Naive thymus-derived CD4-positive, alpha-beta T cell (primary cell): ENCODE measurements at regions not wholly inside any gene's neighbourhood (a gene's known extent, or its start where the extent isn't known, plus 50 kb on each side); places are given as distances from the start of the nearest gene placed in this dataset.

ENCODE experiments used
- ATAC-seq: fragments of 150-1000 bp; cut with Tn5 transposase; 2 replicates; pipeline ENCODE4 v1.10.0; 2021; ENCODE audit warnings: mild to moderate bottlenecking, moderate library complexity
- CTCF ChIA-PET: fragments of 350-600 bp; sonication (Branson Sonifier 250); formaldehyde crosslinking; loops from one replicate; lab custom pipeline; 2021; ENCODE audit warnings: antibody characterized with exemption; lab: Charles Lee
- POLR2A ChIA-PET: fragments of 350-600 bp; sonication (Branson Sonifier 250); formaldehyde crosslinking; loops from one replicate; lab custom pipeline; 2021; ENCODE audit warnings: antibody characterized with exemption, inconsistent platforms; lab: Charles Lee
- DNase-seq, 9 donors: peaks; one replicate each; pipeline versions ENCODE4 v3.0.0 to v3.0.0-alpha.2; 2020 to 2022; ENCODE audit warnings: mixed read lengths in 1 of 9
- H3K27ac ChIP-seq: one replicate; pipeline ENCODE4 v1.7.0; 2013; ENCODE audit warnings: mild to moderate bottlenecking, low read depth, low read length, moderate library complexity
- H3K27me3 ChIP-seq, 2 donors: one replicate each; pipeline ENCODE4 v1.7.0; 2013; ENCODE audit warnings: low read length in 2 of 2, mild to moderate bottlenecking in 2 of 2, moderate library complexity in 2 of 2; ENCODE audit not compliant: control insufficient read depth in 2 of 2, insufficient read depth in 2 of 2
- H3K36me3 ChIP-seq, 3 experiments: 1 replicate in 2 of 3; 2 replicates in 1 of 3; pipeline ENCODE4 v1.7.0; 2013; ENCODE audit warnings: low read length in 3 of 3, mild to moderate bottlenecking in 3 of 3, moderate library complexity in 1 of 3; ENCODE audit not compliant: insufficient read depth in 3 of 3, control insufficient read depth in 2 of 3
- H3K4me1 ChIP-seq, 2 donors: one replicate each; pipeline ENCODE4 v1.7.0; 2013; ENCODE audit warnings: low read length in 2 of 2, mild to moderate bottlenecking in 2 of 2, moderate library complexity in 1 of 2; ENCODE audit not compliant: control insufficient read depth in 2 of 2, insufficient read depth in 2 of 2
- H3K4me3 ChIP-seq: 2 replicates; pipeline ENCODE4 v1.7.0; 2013; ENCODE audit warnings: mild to moderate bottlenecking, low read length
- H3K9me3 ChIP-seq, 3 experiments: 1 replicate in 2 of 3; 2 replicates in 1 of 3; pipeline ENCODE4 v1.7.0; 2013; ENCODE audit warnings: low read length in 3 of 3; ENCODE audit not compliant: control insufficient read depth in 2 of 3
- H3K27ac Mint-ChIP-seq, 9 donors: one replicate each; pipeline ENCODE4 v1.8.0; 2020 to 2022; ENCODE audit warnings: mixed read lengths in 9 of 9, mild to moderate bottlenecking in 8 of 9, moderate library complexity in 5 of 9, inconsistent platforms in 2 of 9
- H3K27me3 Mint-ChIP-seq, 5 donors: one replicate each; pipeline ENCODE4 v1.8.0; 2021 to 2022; ENCODE audit warnings: mixed read lengths in 5 of 5, mild to moderate bottlenecking in 1 of 5
- H3K36me3 Mint-ChIP-seq, 5 donors: one replicate each; pipeline ENCODE4 v1.8.0; 2020 to 2022; ENCODE audit warnings: mixed read lengths in 5 of 5, mild to moderate bottlenecking in 3 of 5, inconsistent platforms in 1 of 5
- H3K4me1 Mint-ChIP-seq, 7 donors: one replicate each; pipeline ENCODE4 v1.8.0; 2020 to 2022; ENCODE audit warnings: mixed read lengths in 7 of 7, mild to moderate bottlenecking in 3 of 7, inconsistent platforms in 1 of 7
- H3K4me3 Mint-ChIP-seq, 10 donors: one replicate each; pipeline ENCODE4 v1.8.0; 2020 to 2022; ENCODE audit warnings: mild to moderate bottlenecking in 10 of 10, mixed read lengths in 10 of 10, moderate library complexity in 6 of 10, inconsistent platforms in 2 of 10
- H3K9me3 Mint-ChIP-seq, 11 donors: one replicate each; pipeline ENCODE4 v1.8.0; 2020 to 2022; ENCODE audit warnings: mixed read lengths in 11 of 11, mild to moderate bottlenecking in 4 of 11, inconsistent platforms in 1 of 11, moderate library complexity in 1 of 11
- intact Hi-C, 2 donors: fragments of 100-400 bp; cut with micrococcal nuclease; formaldehyde crosslinking; loops; one replicate each; pipeline ENCODE4 v1.15.1; 2023

- no peaks in the 10 kb centered on the region for H3K9me3 ChIP-seq
- H3K27me3 Mint-ChIP-seq, result peaks cover 50 to 56% (median 51%) of the 10 kb centered on the region in 5 donors
- H3K4me1 ChIP-seq, result no peaks in the 10 kb centered on the region
- no peak overlapping the region for H3K27ac Mint-ChIP-seq
- no peaks in the 10 kb centered on the region for H3K36me3 Mint-ChIP-seq
- peaks cover 0 to 9% (median 4%) of the 10 kb centered on the region in 7 donors for H3K4me1 Mint-ChIP-seq
- no peak for ATAC-seq
- H3K4me3 ChIP-seq, result no peak overlapping the region
- no peak overlapping the region for H3K27ac ChIP-seq
- no peak overlapping the region for H3K4me3 Mint-ChIP-seq
- POLR2A ChIA-PET, result no interaction called here
- DNase-seq, result no peak
- CTCF ChIA-PET, result interaction anchor here (0.6 kb wide), 1 partner anchor 353 kb away, joined by 3 read pairs; no protein-coding TSS in a partner anchor
- no peaks in the 10 kb centered on the region for H3K9me3 Mint-ChIP-seq
- intact Hi-C loops, result loop anchor here in 1 of 2 donors (10.0 kb wide), 1 partner anchor 65 kb away; no protein-coding TSS in a partner anchor
- H3K27me3 ChIP-seq, result peaks cover 0 to 4% of the 10 kb centered on the region in 2 donors
- no peaks in the 10 kb centered on the region for H3K36me3 ChIP-seq
Measured at GRCh38 chr22:22359465-22359864, 114.9 kb downstream of the VPREB1 start.

- Histone ChIP-seq H3K36me3 (no peaks in the 10 kb centered on the region), H3K4me3 (no peak overlapping the region), H3K27me3 (peaks cover 0 to 4% of the 10 kb centered on the region in 2 donors), H3K4me1 (no peaks in the 10 kb centered on the region), H3K27ac (no peak overlapping the region), H3K9me3 (no peaks in the 10 kb centered on the region)
- Mint-ChIP-seq H3K9me3 (no peaks in the 10 kb centered on the region), H3K4me3 (no peak overlapping the region), H3K4me1 (peaks cover 0 to 9% (median 4%) of the 10 kb centered on the region in 7 donors), H3K27ac (no peak overlapping the region), H3K27me3 (peaks cover 46 to 56% (median 50%) of the 10 kb centered on the region in 5 donors), H3K36me3 (no peaks in the 10 kb centered on the region)
- DNase-seq (no peak), ATAC-seq (no peak)
- ChIA-PET CTCF (interaction anchor here (0.6 kb wide), 1 partner anchor 352 kb away, joined by 3 read pairs; no protein-coding TSS in a partner anchor), POLR2A (interaction anchor here (0.6 kb wide), 1 partner anchor 86 kb away, joined by 4 read pairs; no protein-coding TSS in a partner anchor)
- intact Hi-C loops, result no loop called here
Measured at GRCh38 chr22:22360014-22360413, 115.4 kb downstream of the VPREB1 start.

DNA sequence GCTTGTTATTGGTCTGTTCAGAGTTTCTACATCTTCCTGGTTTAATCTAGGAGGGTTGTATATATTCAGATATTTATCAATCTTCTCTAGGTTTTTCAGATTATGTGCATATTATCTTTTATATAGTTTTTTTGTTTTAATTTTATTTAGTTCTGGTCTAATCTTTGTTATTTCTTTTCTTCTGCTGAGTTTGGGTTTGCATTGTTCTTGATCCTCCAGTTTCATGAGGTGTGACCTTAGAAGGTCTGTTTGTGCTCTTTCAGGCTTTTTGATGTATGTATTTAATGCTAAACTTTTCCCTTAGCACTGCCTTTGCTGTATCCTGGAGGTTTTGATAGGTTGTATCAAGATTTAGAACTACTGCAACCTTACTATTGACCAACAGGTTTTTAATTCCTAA, 117.7 kb downstream of the VPREB1 start:
- Histone ChIP-seq H3K9me3 (no peaks in the 10 kb centered on the region), H3K4me3 (no peak overlapping the region), H3K4me1 (no peaks in the 10 kb centered on the region), H3K27ac (no peak overlapping the region), H3K27me3 (no peaks in the 10 kb centered on the region), H3K36me3 (no peaks in the 10 kb centered on the region)
- POLR2A ChIA-PET, result no interaction called here
- intact Hi-C loops, result no loop called here
- Mint-ChIP-seq H3K27me3 (peaks cover 37 to 55% (median 50%) of the 10 kb centered on the region in 5 donors), H3K4me3 (no peak overlapping the region), H3K36me3 (no peaks in the 10 kb centered on the region), H3K4me1 (peaks cover 0 to 1% (median 0%) of the 10 kb centered on the region in 7 donors), H3K9me3 (no peaks in the 10 kb centered on the region), H3K27ac (no peak overlapping the region)
- ATAC-seq (no peak), DNase-seq (no peak)
- CTCF ChIA-PET, result no interaction called here

GRCh38 chr22:22362936-22363335, 118.3 kb downstream of the VPREB1 start:
- ChIA-PET CTCF (no interaction called here), POLR2A (no interaction called here)
- ATAC-seq (peak; percentile 24), DNase-seq (no peak)
- intact Hi-C loops, result no loop called here
- H3K4me1 Mint-ChIP-seq, result no peaks in the 10 kb centered on the region
- peaks cover 37 to 54% (median 50%) of the 10 kb centered on the region in 5 donors for H3K27me3 Mint-ChIP-seq
- no peak overlapping the region for H3K27ac ChIP-seq
- H3K4me3 ChIP-seq, result no peak overlapping the region
- H3K4me3 Mint-ChIP-seq, result no peak overlapping the region
- H3K27ac Mint-ChIP-seq, result no peak overlapping the region
- no peaks in the 10 kb centered on the region for H3K36me3 Mint-ChIP-seq
- no peaks in the 10 kb centered on the region for H3K36me3 ChIP-seq
- H3K9me3 Mint-ChIP-seq, result no peaks in the 10 kb centered on the region
- no peaks in the 10 kb centered on the region for H3K9me3 ChIP-seq
- no peaks in the 10 kb centered on the region for H3K27me3 ChIP-seq
- H3K4me1 ChIP-seq, result no peaks in the 10 kb centered on the region

DNA sequence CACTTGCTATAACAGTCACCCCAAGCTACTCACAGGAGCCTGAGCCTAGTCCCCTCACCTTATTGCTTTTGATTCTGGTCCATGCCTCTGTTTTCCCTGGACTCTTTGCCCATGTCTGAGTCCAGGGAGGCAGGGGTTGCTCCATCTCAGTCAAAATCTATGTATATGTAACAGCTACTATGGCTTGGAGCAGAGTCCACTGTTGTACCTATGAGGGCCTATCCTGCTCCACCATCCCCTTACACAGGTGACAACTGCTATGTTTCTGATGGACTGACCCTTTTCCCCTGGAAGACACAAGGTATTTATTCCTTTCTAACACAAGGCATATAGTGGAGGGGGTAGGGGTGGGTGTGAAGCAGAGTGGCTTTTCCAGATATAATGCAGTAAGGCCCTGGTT, 119.6 kb downstream of the VPREB1 start:
- H3K27ac ChIP-seq, result no peak overlapping the region
- no peaks in the 10 kb centered on the region for H3K36me3 Mint-ChIP-seq
- no peaks in the 10 kb centered on the region for H3K4me1 ChIP-seq
- intact Hi-C loops, result no loop called here
- H3K36me3 ChIP-seq, result no peaks in the 10 kb centered on the region
- ChIA-PET POLR2A (no interaction called here), CTCF (no interaction called here)
- no peaks in the 10 kb centered on the region for H3K27me3 ChIP-seq
- peaks cover 0 to 2% (median 0%) of the 10 kb centered on the region in 7 donors for H3K4me1 Mint-ChIP-seq
- no peaks in the 10 kb centered on the region for H3K9me3 ChIP-seq
- no peak for ATAC-seq
- H3K27ac Mint-ChIP-seq, result no peak overlapping the region
- no peak overlapping the region for H3K4me3 ChIP-seq
- H3K27me3 Mint-ChIP-seq, result peaks cover 29 to 51% (median 46%) of the 10 kb centered on the region in 5 donors
- DNase-seq, result no peak
- no peaks in the 10 kb centered on the region for H3K9me3 Mint-ChIP-seq
- no peak overlapping the region for H3K4me3 Mint-ChIP-seq

DNA sequence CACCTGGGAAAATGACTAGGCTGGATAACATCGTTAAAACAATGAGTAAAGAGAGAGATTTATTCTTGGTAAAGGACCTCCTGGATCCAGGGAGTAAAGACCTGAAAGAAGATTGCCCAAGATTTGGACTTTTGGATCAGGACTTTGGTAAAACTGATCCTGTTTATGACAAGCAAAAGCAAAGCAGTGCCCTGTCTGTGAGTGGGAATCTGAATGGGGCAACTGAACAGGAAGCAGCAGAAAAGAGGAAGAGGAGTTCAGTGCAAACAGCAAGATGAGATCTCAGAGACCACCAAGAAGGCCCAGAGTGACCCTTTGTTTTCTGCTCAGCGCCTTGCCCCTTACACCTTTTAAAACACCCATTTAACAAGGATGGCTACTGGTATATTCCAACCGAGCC, 122.0 kb downstream of the VPREB1 start:
- H3K27me3 Mint-ChIP-seq, result peaks cover 16 to 56% (median 46%) of the 10 kb centered on the region in 5 donors
- H3K4me1 ChIP-seq, result no peaks in the 10 kb centered on the region
- H3K9me3 ChIP-seq, result no peaks in the 10 kb centered on the region
- H3K27ac ChIP-seq, result no peak overlapping the region
- intact Hi-C loops, result no loop called here
- H3K4me1 Mint-ChIP-seq, result peaks cover 0 to 2% (median 0%) of the 10 kb centered on the region in 7 donors
- H3K27ac Mint-ChIP-seq, result no peak overlapping the region
- H3K4me3 ChIP-seq, result no peak overlapping the region
- DNase-seq (no peak), ATAC-seq (no peak)
- POLR2A ChIA-PET, result no interaction called here
- no peak overlapping the region for H3K4me3 Mint-ChIP-seq
- H3K36me3 ChIP-seq, result no peaks in the 10 kb centered on the region
- CTCF ChIA-PET, result no interaction called here
- H3K27me3 ChIP-seq, result no peaks in the 10 kb centered on the region
- H3K36me3 Mint-ChIP-seq, result no peaks in the 10 kb centered on the region
- H3K9me3 Mint-ChIP-seq, result no peaks in the 10 kb centered on the region

DNA sequence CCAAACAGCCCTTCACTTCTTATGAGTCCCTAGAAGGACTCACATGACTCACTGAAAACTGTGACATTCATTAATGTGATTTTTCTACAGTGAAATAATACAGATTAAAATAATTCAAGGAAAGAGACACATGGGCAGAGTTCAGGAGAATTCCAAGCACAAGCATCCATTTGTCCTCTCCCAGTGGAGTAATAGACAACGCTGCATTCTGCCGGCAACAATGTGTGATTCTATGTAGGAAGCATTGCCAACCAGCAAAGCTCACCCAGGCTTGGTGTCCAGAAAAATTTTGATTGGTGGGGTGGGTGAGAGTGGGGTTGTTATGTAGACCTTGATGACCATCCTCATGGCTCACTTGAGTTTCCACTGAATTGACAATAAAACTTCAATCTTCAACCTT, 123.9 kb downstream of the VPREB1 start:
- Histone ChIP-seq H3K27me3 (no peaks in the 10 kb centered on the region), H3K36me3 (no peaks in the 10 kb centered on the region), H3K27ac (no peak overlapping the region), H3K4me1 (no peaks in the 10 kb centered on the region), H3K4me3 (no peak overlapping the region), H3K9me3 (no peaks in the 10 kb centered on the region)
- ATAC-seq, result no peak
- H3K27ac Mint-ChIP-seq, result no peak overlapping the region
- no peak overlapping the region for H3K4me3 Mint-ChIP-seq
- no peaks in the 10 kb centered on the region for H3K36me3 Mint-ChIP-seq
- DNase-seq, result no peak
- peaks cover 0 to 2% (median 0%) of the 10 kb centered on the region in 7 donors for H3K4me1 Mint-ChIP-seq
- peaks cover 20 to 56% (median 51%) of the 10 kb centered on the region in 5 donors for H3K27me3 Mint-ChIP-seq
- ChIA-PET CTCF (no interaction called here), POLR2A (no interaction called here)
- intact Hi-C loops, result no loop called here
- no peaks in the 10 kb centered on the region for H3K9me3 Mint-ChIP-seq
